Lower leg skin (tissue), 3 donors: ENCODE measurements at regions not wholly inside any gene's neighbourhood (a gene's known extent, or its start where the extent isn't known, plus 50 kb on each side); places are given as distances from the start of the nearest gene placed in this dataset.

Experiments
- POLR2A ChIP-seq, 2 donors: fragments of 450-650 bp; IDR thresholded peaks; one replicate each; pipeline ENCODE4 v1.6.1; 2016 to 2017; ENCODE audit warnings: antibody characterized with exemption in 2 of 2, mild to moderate bottlenecking in 1 of 2, moderate library complexity in 1 of 2
- TF ChIP-seq, protein P1 (sequence below), 3 donors: fragments of 450-650 bp; IDR thresholded peaks; one replicate each; pipeline ENCODE4 v1.5.1; 2016; ENCODE audit warnings: antibody characterized with exemption in 3 of 3, mild to moderate bottlenecking in 3 of 3, moderate library complexity in 2 of 3

DNA sequence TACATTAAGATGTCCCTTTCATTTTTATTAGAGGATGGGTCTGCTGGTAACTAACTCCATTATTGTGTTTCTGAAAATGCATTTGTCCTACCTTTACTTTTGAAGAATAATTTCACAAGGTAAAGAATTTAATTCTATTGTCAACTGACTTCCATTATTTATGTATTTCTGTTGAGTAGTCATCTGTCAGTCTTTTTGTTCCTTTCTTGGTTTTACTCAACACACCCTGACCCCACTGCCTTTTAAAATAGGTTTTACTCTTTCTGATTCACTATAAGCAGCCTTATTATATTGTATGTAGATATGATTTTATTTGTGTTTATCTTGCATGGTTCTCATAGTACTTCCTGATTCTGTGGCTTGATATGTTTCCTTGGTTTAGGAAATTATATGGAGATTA, 237.5 kb downstream of the TGFB2 start:
- TF ChIP-seq, protein P1, sequence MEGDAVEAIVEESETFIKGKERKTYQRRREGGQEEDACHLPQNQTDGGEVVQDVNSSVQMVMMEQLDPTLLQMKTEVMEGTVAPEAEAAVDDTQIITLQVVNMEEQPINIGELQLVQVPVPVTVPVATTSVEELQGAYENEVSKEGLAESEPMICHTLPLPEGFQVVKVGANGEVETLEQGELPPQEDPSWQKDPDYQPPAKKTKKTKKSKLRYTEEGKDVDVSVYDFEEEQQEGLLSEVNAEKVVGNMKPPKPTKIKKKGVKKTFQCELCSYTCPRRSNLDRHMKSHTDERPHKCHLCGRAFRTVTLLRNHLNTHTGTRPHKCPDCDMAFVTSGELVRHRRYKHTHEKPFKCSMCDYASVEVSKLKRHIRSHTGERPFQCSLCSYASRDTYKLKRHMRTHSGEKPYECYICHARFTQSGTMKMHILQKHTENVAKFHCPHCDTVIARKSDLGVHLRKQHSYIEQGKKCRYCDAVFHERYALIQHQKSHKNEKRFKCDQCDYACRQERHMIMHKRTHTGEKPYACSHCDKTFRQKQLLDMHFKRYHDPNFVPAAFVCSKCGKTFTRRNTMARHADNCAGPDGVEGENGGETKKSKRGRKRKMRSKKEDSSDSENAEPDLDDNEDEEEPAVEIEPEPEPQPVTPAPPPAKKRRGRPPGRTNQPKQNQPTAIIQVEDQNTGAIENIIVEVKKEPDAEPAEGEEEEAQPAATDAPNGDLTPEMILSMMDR (IDR thresholded peaks at IDR 0.05): no peak
- no peak for TF ChIP-seq POLR2A (IDR thresholded peaks at IDR 0.05)
